Activated T-helper 2 cell treated with anti-CD3 and anti-CD28 coated beads, Interferon-gamma antibody, Interleukin-2, Interleukin-4, amounts not matched to agents 10 μg/mL and 5 μg/mL and 100 μg/mL, durations not matched to agents 14 hours and 24 hours and 36 hours (primary cell): ENCODE measurements at regions not wholly inside any gene's neighbourhood (a gene's known extent, or its start where the extent isn't known, plus 50 kb on each side); places are given as distances from the start of the nearest gene placed in this dataset.

Source experiments
- DNase-seq: peaks from one replicate; pipeline ENCODE4 v3.0.0; 2021; ENCODE audit warnings: low spot score
- H3K27ac Mint-ChIP-seq: one replicate; pipeline ENCODE4 v1.8.0; 2021; ENCODE audit warnings: mixed read lengths
- H3K27me3 Mint-ChIP-seq: one replicate; pipeline ENCODE4 v1.8.0; 2021; ENCODE audit warnings: low read depth, mixed read lengths
- H3K36me3 Mint-ChIP-seq: one replicate; pipeline ENCODE4 v1.8.0; 2021; ENCODE audit warnings: low read depth, mixed read lengths
- H3K4me1 Mint-ChIP-seq: one replicate; pipeline ENCODE4 v1.8.0; 2021; ENCODE audit warnings: low read depth, mixed read lengths
- H3K4me3 Mint-ChIP-seq: one replicate; pipeline ENCODE4 v1.8.0; 2021; ENCODE audit warnings: low read depth, mild to moderate bottlenecking, moderate library complexity, mixed read lengths
- H3K9me3 Mint-ChIP-seq: one replicate; pipeline ENCODE4 v1.8.0; 2021; ENCODE audit warnings: mixed read lengths
- intact Hi-C: fragments of 100-400 bp; cut with micrococcal nuclease; formaldehyde crosslinking; loops from one replicate; pipeline ENCODE4 v1.15.1; 2023

DNA sequence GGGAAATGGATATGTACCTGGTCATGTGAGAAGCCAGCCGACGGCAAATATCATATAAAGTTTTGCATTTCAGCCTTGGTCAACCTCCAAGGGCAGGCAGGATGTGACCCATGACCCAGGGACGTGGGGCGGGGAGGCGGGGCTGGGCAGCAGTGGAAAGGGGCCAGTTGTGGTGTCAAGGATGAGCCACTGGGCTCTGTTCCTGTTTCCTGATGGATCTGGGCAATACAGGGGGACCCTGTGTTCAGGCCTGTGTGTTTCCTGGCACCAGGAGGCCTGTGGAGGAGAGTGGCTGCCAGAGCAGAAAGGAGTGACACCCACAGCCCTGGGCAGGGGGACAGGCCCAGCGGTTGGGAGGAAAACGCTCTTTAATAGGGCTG lies 106.9 kb downstream of the GATA6 start:
- Mint-ChIP-seq H3K27ac (no peak overlapping the region), H3K4me1 (no peaks in the 10 kb centered on the region), H3K4me3 (no peak overlapping the region), H3K36me3 (no peaks in the 10 kb centered on the region), H3K27me3 (no peaks in the 10 kb centered on the region), H3K9me3 (no peaks in the 10 kb centered on the region)
- no peak for DNase-seq
- intact Hi-C loops: no loop called here

DNA sequence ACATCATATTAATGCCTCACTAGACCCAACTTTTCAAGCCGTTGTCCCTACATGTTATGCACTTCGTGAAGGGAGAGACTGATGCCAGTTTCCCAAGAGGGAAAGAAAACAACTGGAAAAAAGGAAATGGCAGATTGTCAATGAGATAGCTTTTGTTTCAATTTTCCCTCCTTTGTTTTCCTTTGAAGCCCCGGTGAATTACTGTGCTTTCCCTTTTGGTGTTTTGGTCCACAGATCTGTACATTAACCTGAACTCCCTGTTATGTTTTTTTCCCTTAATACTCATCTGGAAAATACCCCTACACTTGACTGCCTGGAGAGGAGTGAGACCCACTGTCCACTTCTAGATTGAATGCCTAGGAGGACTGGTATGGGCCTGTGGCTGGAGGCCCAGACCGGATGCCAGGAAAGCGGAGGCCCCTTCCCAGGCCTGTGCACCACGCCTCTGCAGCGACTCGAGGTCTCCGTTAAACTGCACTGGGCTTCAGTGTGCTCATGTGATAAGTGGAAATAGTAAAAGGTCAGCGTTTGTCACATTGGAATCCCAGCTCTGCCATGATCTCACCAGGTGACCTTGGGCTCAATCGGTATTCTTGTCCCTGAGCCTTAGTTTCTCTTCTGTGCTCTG lies 106.4 kb downstream of the GATA6 start:
- intact Hi-C loops: no loop called here
- Mint-ChIP-seq H3K9me3 (no peaks in the 10 kb centered on the region), H3K27me3 (no peaks in the 10 kb centered on the region), H3K4me3 (no peak overlapping the region), H3K27ac (no peak overlapping the region), H3K36me3 (no peaks in the 10 kb centered on the region), H3K4me1 (no peaks in the 10 kb centered on the region)
- DNase-seq: no peak

DNA sequence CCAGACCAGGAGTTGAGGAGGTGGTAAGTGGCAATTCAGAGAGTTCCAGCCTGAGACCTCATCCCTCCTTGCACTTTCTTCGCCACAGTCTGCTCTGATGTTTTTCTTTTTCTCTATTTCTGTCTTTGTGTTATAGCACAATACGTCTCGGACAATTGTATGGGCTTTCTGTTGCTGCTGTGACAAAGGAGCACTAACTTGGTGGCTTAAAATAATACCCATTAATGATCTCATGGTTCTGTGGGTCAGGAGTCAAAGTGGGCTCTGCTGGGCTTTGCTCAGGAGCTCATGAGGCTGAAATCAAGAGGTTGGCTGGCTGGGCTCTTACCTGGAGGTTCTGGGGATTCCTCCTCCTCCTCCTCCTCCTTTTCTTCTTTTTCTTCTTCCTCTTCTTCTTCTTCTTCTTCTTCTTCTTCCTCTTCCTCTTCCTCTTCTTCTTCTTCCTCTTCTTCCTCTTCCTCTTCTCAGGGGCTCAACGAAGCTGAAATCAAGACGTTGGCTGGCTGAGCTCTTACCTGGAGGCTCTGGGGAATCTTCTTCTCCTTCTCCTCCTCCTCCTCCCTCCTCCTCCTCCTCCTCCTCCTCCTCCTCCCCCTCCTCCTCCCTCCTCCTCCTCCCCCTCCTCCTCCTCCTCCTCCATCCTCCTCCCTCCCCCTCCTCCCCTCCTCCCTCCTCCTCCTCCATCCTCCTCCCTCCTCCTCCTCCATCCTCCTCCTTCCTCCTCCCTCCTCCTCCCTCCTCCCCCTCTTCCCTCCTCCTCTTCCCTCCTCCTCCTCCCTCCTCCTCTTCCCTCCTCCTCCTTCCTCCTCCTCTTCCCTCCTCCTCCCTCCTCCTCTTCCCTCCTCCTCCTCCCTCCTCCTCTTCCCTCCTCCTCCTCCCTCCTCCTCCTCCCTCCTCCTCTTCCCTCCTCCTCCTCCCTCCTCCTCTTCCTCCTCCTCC lies 104.0 kb downstream of the GATA6 start:
- Mint-ChIP-seq H3K36me3 (no peaks in the 10 kb centered on the region), H3K4me1 (no peaks in the 10 kb centered on the region), H3K27ac (no peak overlapping the region), H3K4me3 (no peak overlapping the region), H3K27me3 (no peaks in the 10 kb centered on the region), H3K9me3 (no peaks in the 10 kb centered on the region)
- intact Hi-C loops: no loop called here
- DNase-seq: no peak

DNA sequence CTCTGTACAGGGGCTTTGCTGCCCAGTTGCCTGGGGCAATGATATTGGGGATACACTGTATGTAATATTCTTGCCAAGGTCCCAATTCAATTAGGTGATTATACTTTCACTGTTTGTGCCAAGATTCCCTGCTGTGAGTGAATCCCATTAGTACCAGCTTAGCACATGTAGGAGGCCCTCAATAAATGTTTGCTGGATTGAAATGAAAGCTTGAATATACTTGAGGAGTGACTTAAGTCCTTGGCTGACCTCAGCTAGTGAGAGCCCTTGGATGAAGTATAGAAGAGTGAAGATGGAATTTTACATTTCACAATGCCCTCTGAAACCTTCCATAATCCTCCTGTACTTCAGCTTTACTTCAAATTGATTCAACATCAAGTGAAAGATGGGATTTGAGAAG lies 102.9 kb downstream of the GATA6 start:
- no peaks in the 10 kb centered on the region for H3K4me1 Mint-ChIP-seq
- no peaks in the 10 kb centered on the region for H3K27me3 Mint-ChIP-seq
- intact Hi-C loops: no loop called here
- no peaks in the 10 kb centered on the region for H3K9me3 Mint-ChIP-seq
- no peak overlapping the region for H3K4me3 Mint-ChIP-seq
- DNase-seq: no peak
- H3K27ac Mint-ChIP-seq: no peak overlapping the region
- H3K36me3 Mint-ChIP-seq: no peaks in the 10 kb centered on the region

DNA sequence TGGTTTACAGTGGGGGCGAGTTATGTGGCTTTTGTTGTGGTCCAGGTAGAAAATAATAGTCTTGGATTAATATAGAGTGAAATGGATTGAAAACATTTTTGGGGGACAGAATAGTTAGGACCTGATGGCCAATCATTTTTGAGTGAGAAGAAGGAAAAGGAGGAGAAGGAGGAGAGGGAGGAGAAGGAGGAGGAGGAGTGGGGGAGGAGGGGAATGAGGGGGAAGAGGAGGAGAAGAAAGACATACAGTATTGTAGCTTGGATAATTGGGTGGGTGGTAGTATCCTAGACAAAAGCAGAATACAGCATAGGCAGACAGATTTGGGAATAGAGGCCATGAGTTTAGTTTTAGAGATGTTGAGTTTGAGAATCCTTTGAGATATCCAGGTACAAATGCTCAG lies 101.6 kb downstream of the GATA6 start:
- no peak overlapping the region for H3K4me3 Mint-ChIP-seq
- intact Hi-C loops: no loop called here
- H3K27me3 Mint-ChIP-seq: no peaks in the 10 kb centered on the region
- H3K4me1 Mint-ChIP-seq: no peaks in the 10 kb centered on the region
- no peak for DNase-seq
- H3K36me3 Mint-ChIP-seq: no peaks in the 10 kb centered on the region
- no peaks in the 10 kb centered on the region for H3K9me3 Mint-ChIP-seq
- H3K27ac Mint-ChIP-seq: no peak overlapping the region

DNA sequence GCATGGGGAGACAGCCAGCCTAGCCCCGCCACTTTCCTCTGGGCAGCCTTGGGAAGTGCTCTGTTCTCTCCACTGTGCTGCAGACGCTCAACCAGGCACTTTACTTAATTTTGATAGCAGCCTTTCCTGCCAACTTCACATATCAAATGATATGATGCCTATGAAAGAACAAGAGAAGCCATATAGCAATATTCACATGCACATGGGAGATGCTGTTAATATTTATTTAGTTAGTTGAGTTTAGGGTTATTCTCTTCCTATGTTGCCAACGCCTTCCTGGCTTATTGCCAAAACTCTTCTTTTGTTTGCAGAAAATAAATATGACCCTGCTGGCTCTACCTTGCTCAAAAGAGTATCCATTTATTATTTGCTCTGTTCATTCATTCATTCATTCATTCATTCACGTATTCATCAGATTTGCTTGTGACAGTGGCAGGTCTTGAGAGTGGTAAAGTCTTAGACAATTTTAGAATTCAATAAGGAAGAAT lies 99.3 kb downstream of the GATA6 start:
- Mint-ChIP-seq H3K4me3 (no peak overlapping the region), H3K36me3 (no peaks in the 10 kb centered on the region), H3K27ac (no peak overlapping the region), H3K27me3 (no peaks in the 10 kb centered on the region), H3K4me1 (no peaks in the 10 kb centered on the region), H3K9me3 (peaks cover 5% of the 10 kb centered on the region)
- intact Hi-C loops: no loop called here
- DNase-seq: no peak

DNA sequence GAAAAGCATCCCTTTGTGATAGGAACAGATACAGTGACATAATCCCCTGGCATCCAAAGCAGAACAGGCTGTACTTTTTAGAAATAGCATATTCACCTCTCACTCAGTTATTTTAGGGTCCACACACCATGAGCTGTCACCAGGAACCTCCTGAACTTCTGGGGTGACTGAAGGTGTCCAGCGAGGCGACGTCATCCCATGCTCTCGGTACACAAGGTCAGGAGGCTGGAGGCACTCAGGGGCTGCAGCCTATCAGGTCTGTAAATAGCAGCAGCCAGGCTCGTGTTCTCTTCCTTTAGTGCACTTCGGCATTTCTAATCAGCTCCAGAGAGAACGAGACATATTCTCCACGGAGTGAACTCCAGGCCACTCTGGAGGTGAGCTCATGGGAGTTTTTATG lies 98.3 kb downstream of the GATA6 start:
- no peaks in the 10 kb centered on the region for H3K36me3 Mint-ChIP-seq
- DNase-seq: no peak
- H3K27me3 Mint-ChIP-seq: no peaks in the 10 kb centered on the region
- intact Hi-C loops: no loop called here
- H3K27ac Mint-ChIP-seq: no peak overlapping the region
- H3K4me1 Mint-ChIP-seq: no peaks in the 10 kb centered on the region
- H3K4me3 Mint-ChIP-seq: no peak overlapping the region
- H3K9me3 Mint-ChIP-seq: peaks cover 5% of the 10 kb centered on the region

DNA sequence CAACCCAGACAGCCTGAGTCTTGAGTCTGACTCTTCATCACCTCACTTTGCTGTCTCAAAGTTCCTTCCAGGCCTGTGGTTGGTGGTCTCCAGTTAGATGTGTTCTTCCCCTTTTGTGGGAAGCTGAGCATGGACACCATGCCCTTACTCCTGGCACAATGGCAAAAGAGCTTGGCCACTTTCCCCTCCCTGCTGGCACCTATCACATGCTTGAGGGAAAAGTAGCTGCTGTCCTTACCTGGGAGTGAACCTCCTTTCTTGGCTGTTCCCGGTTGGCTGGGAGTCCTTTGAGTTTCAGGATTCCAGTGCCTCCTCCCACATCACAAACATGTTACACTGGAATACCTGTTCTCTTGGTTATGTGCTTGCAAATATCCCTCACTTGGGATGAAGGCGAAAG lies 97.8 kb downstream of the GATA6 start:
- DNase-seq: no peak
- H3K4me1 Mint-ChIP-seq: no peaks in the 10 kb centered on the region
- H3K27ac Mint-ChIP-seq: no peak overlapping the region
- peaks cover 5% of the 10 kb centered on the region for H3K9me3 Mint-ChIP-seq
- no peaks in the 10 kb centered on the region for H3K36me3 Mint-ChIP-seq
- H3K27me3 Mint-ChIP-seq: no peaks in the 10 kb centered on the region
- intact Hi-C loops: no loop called here
- no peak overlapping the region for H3K4me3 Mint-ChIP-seq

DNA sequence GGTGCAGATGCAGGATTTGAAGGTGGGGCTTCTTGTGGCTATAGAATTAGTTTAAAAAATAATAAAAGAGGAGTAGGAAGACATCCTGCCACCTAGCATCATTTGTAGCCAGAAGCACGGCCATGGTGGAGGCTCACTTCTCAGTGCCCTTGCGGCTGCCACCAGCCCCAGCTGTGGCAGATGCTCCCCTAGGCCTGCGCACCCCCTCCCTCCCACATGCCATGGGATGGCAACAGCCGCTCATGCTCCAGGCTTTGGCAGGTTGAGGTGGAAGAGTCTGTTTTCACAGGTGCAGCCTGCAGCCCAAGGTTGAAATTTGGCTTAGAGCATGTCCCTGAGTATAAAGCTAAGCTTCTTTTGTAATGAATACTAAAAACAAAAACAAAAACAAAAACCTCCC lies 96.4 kb downstream of the GATA6 start:
- intact Hi-C loops: no loop called here
- Mint-ChIP-seq H3K36me3 (no peaks in the 10 kb centered on the region), H3K27me3 (no peaks in the 10 kb centered on the region), H3K9me3 (peaks cover 5% of the 10 kb centered on the region), H3K27ac (no peak overlapping the region), H3K4me1 (no peaks in the 10 kb centered on the region), H3K4me3 (no peak overlapping the region)
- DNase-seq: no peak

DNA sequence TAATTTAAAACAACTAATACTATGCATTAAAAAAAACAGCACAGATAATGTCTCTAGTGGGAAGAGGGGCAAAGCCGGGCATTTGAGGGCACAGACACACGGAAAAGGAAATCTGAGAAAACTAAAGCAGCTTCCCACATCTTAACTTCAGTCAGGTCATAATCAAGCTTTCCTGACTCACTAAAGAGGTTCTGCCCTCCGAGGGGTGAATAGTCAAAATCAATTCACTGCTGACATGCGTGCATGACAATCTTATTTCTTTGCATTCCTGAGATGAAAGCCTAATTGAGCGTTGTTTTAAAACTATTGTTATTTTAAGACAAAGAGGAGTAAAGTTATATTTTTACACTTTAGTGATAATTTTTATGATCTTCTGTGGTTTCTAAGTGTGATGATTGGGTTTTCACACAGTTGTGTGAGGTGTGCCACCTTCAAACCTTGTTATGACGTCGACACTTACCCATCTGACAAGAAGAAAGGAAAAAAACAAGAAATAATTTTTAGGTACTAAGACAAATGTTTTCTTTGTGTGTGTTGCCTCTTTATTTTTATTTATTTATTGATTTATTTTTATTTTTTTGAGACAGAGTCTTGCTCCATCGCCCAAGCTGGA lies 90.9 kb downstream of the GATA6 start:
- H3K27me3 Mint-ChIP-seq: no peaks in the 10 kb centered on the region
- intact Hi-C loops: no loop called here
- peaks cover 4% of the 10 kb centered on the region for H3K9me3 Mint-ChIP-seq
- no peak for DNase-seq
- H3K27ac Mint-ChIP-seq: no peak overlapping the region
- no peaks in the 10 kb centered on the region for H3K36me3 Mint-ChIP-seq
- no peaks in the 10 kb centered on the region for H3K4me1 Mint-ChIP-seq
- H3K4me3 Mint-ChIP-seq: no peak overlapping the region

DNA sequence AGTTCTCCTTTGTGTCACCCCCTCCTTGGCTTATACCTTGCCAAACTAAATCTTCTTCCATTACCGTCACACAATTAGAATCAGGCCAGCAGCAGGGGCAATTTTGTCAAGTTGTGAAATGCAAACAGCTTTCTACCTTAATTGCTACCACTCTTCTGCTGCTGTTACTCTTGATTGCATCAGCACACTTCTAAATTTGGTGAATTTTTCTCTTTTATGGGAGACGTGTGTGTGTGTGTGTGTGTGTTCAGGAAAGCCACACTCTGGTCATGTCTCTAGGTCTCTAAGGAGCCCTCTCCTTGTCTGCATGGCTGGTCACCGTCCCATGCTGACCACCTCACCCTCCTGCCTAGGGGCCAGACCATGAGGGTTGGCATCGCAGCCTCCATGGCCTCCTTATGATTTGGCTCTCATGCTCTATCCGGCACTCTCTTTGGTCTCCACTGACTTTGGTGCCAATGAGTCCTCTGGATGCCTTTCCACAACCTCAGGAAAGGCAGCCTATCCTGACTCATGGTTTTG lies 87.7 kb downstream of the GATA6 start:
- Mint-ChIP-seq H3K27me3 (no peaks in the 10 kb centered on the region), H3K36me3 (no peaks in the 10 kb centered on the region), H3K4me1 (no peaks in the 10 kb centered on the region), H3K9me3 (no peaks in the 10 kb centered on the region), H3K27ac (no peak overlapping the region), H3K4me3 (no peak overlapping the region)
- intact Hi-C loops: no loop called here
- no peak for DNase-seq

DNA sequence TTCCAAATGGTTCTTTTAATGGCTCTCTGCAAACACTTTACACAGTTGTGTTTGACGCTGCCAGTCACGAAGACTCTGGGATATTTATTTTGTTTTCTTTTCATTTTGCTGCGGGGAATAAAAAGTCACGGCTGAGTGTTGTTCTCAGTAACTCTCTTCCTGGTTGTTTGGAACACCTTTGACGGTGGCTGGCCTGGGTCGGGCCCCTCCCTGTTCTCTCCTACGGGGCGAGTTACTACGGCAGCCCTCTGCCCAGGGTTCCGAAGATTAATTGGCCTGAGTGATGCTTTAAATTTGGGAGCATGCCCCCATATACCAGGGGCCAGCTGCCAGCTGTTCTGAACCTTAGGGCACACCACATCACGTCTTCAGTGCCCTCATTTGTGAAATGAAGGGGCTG lies 84.7 kb downstream of the GATA6 start:
- intact Hi-C loops: no loop called here

DNA sequence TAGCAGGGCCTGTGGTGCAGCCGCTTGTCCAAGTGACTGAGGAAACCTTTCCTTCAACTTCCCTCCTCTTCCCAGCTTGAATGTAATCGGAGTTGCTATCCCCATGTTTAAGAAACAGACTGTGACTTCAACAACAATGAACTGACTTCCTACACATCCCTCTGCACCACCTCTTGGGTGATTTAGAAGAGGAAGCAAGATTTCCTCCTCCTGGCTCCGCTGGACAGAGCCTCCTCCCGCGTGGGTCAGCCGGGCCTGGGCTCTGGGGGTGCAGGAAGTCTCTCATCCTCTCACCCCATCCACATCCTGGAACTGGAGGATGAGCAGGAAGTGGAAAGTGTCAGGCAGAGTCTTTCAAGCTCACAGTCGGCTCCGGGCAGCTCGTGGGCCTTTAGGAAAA lies 84.3 kb downstream of the GATA6 start:
- intact Hi-C loops: no loop called here
- no peak overlapping the region for H3K4me3 Mint-ChIP-seq
- H3K36me3 Mint-ChIP-seq: no peaks in the 10 kb centered on the region
- no peak for DNase-seq
- no peaks in the 10 kb centered on the region for H3K4me1 Mint-ChIP-seq
- no peaks in the 10 kb centered on the region for H3K27me3 Mint-ChIP-seq
- H3K27ac Mint-ChIP-seq: no peak overlapping the region
- H3K9me3 Mint-ChIP-seq: no peaks in the 10 kb centered on the region

More for the DNA sequence above, 84.7 kb downstream of the GATA6 start:
- Mint-ChIP-seq H3K4me1 (no peaks in the 10 kb centered on the region), H3K27ac (no peak overlapping the region), H3K9me3 (no peaks in the 10 kb centered on the region), H3K4me3 (no peak overlapping the region), H3K36me3 (no peaks in the 10 kb centered on the region), H3K27me3 (no peaks in the 10 kb centered on the region)
- no peak for DNase-seq
